ENCODE measurements at regions not wholly inside any gene's neighbourhood (a gene's known extent, or its start where the extent isn't known, plus 50 kb on each side); places are given as distances from the start of the nearest gene placed in this dataset.

- TF ChIP-seq POLR2A (IDR thresholded peaks at IDR 0.05), result no peak
- TF ChIP-seq CTCF (IDR thresholded peaks at IDR 0.05), result no peak
- TF ChIP-seq EP300 (IDR thresholded peaks at IDR 0.05), result no peak
- TF ChIP-seq POLR2AphosphoS5 (IDR thresholded peaks at IDR 0.05), result no peak
These were observed 69.3 kb upstream of the HPCAL1 start for GRCh38 chr2:10233131-10234012.
